Lower lobe of right lung (tissue), 2 donors: ENCODE measurements at regions not wholly inside any gene's neighbourhood (a gene's known extent, or its start where the extent isn't known, plus 50 kb on each side); places are given as distances from the start of the nearest gene placed in this dataset.

Experiments
- ATAC-seq, 2 donors: fragments of 200-7000 bp; cut with Tn5 transposase; one replicate each; pipeline ENCODE4 v1.9.1; 2020 to 2022; ENCODE audit warnings: mild to moderate bottlenecking in 2 of 2, moderate library complexity in 2 of 2
- DNase-seq: peaks from one replicate; pipeline ENCODE4 v3.0.0-alpha.2; 2020
- H3K27ac ChIP-seq: fragments of 200-600 bp; one replicate; pipeline ENCODE4 v1.8.0; 2022
- H3K27me3 ChIP-seq: fragments of 200-600 bp; one replicate; pipeline ENCODE4 v1.8.0; 2022; ENCODE audit warnings: low read depth
- H3K36me3 ChIP-seq: fragments of 200-600 bp; one replicate; pipeline ENCODE4 v1.8.0; 2022; ENCODE audit warnings: mild to moderate bottlenecking
- H3K4me1 ChIP-seq: fragments of 200-600 bp; one replicate; pipeline ENCODE4 v1.8.0; 2022
- H3K4me3 ChIP-seq: fragments of 200-600 bp; one replicate; pipeline ENCODE4 v1.8.0; 2022; ENCODE audit warnings: mild to moderate bottlenecking
- H3K9me3 ChIP-seq: fragments of 200-600 bp; one replicate; pipeline ENCODE4 v1.8.0; 2022
- CTCF ChIP-seq: fragments of 200-600 bp; IDR thresholded peaks from one replicate; pipeline ENCODE4 v1.8.0; 2022; ENCODE audit warnings: antibody characterized with exemption, mild to moderate bottlenecking
- intact Hi-C: fragments of 100-400 bp; cut with DNase I; formaldehyde crosslinking; loops from one replicate; pipeline ENCODE4 v1.11.0; 2022
- donor health status: DM: no; HTN: yes; CAD: no; lungs with severe emphysema.

DNA sequence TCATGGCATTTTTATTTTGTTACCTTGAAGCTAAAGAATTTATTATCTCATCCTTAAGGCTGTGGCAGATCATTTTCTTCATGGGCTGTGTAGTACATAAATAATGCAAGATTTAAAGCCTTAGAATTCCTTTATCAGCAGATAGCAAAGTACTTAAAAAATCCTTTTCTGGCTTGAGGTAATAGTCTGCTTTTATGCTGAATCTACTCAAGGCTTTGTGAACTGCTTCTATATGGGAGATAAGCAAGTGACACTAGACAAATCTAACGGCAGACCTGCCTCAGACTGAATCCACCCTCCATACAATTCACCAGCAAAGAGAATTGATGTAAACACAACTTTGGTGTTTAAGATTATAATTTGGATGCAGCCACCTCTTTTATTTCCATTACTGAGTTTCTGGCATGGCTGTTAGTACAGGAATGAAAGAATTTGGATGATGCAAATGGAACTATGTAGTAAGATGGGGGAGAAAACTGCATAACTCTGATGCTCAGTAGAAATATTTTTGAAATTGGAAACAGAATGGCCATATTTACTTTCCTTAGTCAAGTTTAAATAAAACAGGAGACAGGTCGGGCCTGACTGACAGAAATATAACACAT lies 1121.5 kb downstream of the NAALADL2 start:
- no peak for DNase-seq
- no peaks in the 10 kb centered on the region for H3K4me1 ChIP-seq
- TF ChIP-seq CTCF, result no peak
- peaks cover 9% of the 10 kb centered on the region for H3K9me3 ChIP-seq
- H3K4me3 ChIP-seq, result no peak overlapping the region
- intact Hi-C loops, result no loop called here
- H3K27ac ChIP-seq, result no peak overlapping the region
- no peaks in the 10 kb centered on the region for H3K27me3 ChIP-seq
- no peak for ATAC-seq
- H3K36me3 ChIP-seq, result no peaks in the 10 kb centered on the region

DNA sequence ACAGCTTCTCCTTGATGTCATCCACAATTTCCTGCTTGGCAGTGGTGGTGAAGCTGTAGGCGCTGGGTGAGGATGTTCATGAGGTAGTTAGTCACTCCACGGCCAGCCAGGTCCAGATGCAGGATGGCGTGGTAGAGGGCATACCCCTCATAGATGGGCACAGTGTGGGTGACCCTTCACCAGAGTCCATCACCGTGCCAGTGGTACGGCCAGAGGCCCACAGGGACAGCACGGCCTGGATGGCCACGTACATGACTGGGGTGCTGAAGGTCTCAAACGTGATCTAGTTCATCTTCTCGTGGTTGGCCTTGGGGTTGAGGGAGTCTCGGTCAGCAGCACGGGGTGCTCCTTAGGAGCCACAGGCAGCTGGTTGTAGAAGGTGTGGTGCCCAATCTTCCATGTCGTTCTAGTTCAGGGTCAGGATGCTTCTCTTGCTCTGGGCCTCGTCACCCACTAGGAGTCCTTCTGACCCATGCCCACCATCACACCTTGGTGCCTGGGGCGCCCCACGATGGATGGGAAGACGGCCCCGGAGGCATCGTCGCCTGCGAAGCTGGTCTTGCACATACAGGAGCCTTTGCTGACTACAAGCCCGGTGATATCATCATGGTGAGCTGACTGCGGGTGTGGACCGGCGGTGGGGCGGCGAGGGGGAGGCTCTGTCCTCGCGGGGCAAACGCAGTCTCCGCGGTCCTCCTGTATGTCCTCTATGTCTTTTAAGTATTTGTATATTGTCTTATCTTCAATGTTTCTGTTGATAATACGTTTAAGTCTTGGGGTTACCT lies 1119.0 kb downstream of the NAALADL2 start:
- Histone ChIP-seq H3K4me3 (no peak overlapping the region), H3K36me3 (no peaks in the 10 kb centered on the region), H3K9me3 (peaks cover 5% of the 10 kb centered on the region), H3K27me3 (no peaks in the 10 kb centered on the region), H3K27ac (no peak overlapping the region), H3K4me1 (no peaks in the 10 kb centered on the region)
- TF ChIP-seq CTCF, result no peak
- ATAC-seq (peak in 1 of 2 donors; percentile 23), DNase-seq (no peak)
- intact Hi-C loops, result no loop called here

- Histone ChIP-seq H3K4me1 (no peaks in the 10 kb centered on the region), H3K27ac (no peak overlapping the region), H3K9me3 (peaks cover 12% of the 10 kb centered on the region), H3K27me3 (no peaks in the 10 kb centered on the region), H3K36me3 (no peaks in the 10 kb centered on the region), H3K4me3 (no peak overlapping the region)
- DNase-seq (no peak), ATAC-seq (no peak)
- TF ChIP-seq CTCF, result no peak
- intact Hi-C loops, result no loop called here
Measured at GRCh38 chr3:175969456-175969855, 1110.3 kb downstream of the NAALADL2 start.

GRCh38 chr3:175965036-175965435 lies 1105.9 kb downstream of the NAALADL2 start:
- Histone ChIP-seq H3K27ac (no peak overlapping the region), H3K36me3 (no peaks in the 10 kb centered on the region), H3K4me1 (no peaks in the 10 kb centered on the region), H3K9me3 (peaks cover 12% of the 10 kb centered on the region), H3K27me3 (no peaks in the 10 kb centered on the region), H3K4me3 (no peak overlapping the region)
- no peak for ATAC-seq
- intact Hi-C loops, result no loop called here
- DNase-seq, result no peak
- no peak for TF ChIP-seq CTCF

DNA sequence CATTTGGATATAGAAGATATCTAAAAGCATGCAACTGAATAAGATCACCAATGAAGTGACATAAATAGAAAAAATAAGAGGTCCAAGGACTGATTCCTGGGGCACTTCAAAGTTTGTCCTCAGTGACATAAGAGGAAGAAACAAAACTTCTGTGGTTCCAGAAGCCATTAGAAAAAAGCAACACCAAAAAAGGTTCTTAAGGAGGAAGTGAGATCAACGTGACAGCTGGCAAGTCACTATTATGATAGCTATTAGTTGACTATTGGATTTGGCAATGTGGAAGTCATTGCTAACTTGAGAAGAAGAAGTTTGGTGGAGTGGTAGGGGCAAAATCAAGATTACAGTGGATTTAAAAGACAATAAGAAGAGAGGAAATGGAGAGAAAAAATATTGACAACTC lies 1098.3 kb downstream of the NAALADL2 start:
- DNase-seq (no peak), ATAC-seq (no peak)
- no peaks in the 10 kb centered on the region for H3K4me1 ChIP-seq
- intact Hi-C loops, result no loop called here
- no peaks in the 10 kb centered on the region for H3K9me3 ChIP-seq
- TF ChIP-seq CTCF, result no peak
- no peak overlapping the region for H3K27ac ChIP-seq
- no peaks in the 10 kb centered on the region for H3K27me3 ChIP-seq
- H3K4me3 ChIP-seq, result no peak overlapping the region
- no peaks in the 10 kb centered on the region for H3K36me3 ChIP-seq
